Myocyte (in vitro differentiated cells): ENCODE measurements at regions not wholly inside any gene's neighbourhood (a gene's known extent, or its start where the extent isn't known, plus 50 kb on each side); places are given as distances from the start of the nearest gene placed in this dataset.

Source experiments
- DNase-seq: peaks from one replicate; pipeline ENCODE4 v3.0.0-alpha.2; 2012; ENCODE audit warnings: low read depth

GRCh38 chr14:66065188-66065587 is 421.0 kb upstream of the CCDC196 start:
- DNase-seq = no peak

DNA sequence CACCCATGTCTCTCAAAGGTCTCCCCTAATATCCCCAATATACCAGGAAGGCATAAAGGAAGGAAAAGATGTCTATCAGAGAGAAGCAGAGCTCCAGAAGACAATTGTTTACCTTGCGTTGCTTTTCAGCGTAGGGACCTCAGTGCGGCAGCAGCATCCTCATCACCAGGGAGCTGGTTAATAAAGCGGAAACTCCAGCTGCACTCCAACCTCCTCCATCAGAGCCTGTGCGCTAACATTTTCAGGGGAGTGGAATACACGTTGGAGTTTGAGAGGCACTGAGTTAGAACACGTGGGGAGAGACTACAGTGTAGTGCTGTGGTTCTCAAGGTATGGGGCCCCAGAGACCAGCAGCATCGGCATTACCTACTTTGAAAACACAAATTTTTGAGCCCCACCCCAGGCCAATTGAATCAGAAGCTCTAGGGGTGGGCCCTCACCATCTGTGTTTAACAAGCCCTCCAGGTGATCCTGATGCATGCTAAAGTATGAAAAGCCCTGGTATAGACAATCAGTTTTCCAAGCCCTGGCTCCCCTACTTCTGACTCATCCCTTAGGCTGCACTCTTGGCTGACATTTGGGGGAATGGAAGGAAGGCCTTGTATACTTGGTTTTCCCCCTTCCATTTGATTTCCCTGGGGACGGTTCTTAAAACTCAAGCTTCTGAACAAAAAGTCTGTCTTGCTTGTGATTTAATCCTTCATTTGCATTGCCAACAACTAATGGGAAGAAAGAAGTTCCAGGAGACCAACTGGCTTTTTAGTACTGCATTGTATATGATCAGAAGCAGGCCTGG is 419.0 kb upstream of the CCDC196 start:
- no peak for DNase-seq

DNA sequence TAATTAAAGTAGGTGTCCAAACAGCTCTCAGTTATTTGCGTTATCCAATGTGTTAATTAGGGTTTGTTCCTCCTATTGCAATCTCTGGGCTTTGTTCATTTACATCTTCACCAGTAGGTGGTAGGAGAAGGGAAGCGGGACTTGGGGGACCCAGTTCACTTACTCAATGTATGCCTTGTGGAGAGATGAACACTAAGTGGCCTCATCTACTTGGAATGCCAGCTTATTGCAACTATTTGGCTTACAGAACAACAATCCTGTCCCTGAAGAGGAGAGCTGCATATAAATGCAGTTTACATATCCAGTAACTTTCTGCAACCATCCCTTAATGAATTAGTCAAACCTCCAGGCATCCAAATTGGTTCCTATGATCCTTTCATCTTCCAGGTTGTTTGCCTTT is 417.1 kb upstream of the CCDC196 start:
- DNase-seq = no peak

DNA sequence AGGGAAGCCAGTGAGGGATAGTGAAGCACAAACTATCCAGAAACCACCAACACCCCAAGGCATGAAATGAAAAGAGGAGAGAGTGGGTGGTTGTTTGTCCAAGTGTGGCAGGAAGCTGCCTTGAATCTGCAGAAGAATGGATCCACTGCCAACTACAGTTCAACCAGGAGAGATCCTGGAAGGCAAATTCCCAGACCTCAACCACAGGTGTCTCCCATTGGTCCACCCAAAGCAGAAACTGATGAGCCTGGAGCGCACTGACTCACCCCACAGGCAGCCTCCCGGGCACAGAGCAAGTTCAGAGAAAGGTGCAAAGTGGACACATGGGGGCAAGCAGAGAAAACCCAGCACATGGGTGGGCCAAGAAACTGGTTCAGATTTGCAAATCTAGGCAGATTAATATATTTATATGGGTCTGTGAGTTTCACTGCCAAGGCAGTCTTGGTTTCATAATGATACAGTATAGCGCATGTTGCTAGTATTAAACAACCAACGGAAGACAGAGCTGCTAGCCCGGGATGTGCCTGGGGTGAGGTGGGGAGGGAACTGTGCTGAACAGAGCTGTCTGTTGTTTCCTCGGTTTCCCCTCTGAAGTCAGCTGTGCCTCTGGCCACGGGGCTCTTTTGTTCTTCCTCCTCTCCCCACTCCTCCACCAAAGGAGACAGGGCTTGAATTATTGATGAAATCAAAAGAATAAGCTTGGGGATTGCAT is 416.2 kb upstream of the CCDC196 start:
- no peak for DNase-seq

GRCh38 chr14:66070542-66071319 is 415.4 kb upstream of the CCDC196 start:
- DNase-seq = no peak

DNA sequence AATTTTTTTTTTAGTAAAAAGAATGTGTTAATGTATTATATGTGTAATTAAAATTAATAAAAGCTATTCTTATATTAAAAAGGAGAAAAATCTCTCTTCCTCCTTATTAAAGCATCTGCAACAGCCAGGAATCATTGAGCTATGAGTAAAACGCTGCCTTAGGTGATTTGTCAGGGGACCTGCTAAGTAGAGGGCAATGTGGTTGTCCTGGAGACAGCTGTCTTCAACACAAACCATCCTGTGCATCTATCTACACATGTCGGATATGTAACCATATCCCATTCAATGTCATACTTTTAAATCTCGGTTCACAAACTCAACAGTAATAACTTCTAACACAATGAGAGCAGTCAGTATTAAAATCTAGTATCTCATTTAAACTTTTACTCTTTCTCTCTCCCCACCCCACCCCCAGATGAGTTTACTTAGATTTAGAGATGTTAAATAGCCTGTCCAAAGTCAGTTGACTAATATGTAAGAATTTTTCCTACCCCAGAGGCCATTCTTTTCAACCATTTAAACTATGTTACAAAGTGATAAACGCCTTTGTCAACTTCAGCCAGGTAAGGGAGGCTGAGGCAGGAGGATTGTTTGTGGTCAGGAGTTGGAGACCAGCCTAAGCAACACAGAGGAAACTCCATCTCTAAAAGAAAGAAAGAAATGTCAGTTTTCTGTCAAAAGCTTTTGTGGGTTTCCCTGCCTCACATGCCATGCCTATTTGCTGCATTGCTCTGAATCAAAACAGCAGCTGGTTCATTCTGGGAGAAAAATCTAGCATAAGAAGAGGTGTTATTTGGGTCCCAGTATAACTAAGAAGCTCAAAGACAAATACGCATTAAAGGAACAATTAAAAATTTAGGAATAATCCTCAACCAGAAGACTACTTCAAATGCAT is 413.7 kb upstream of the CCDC196 start:
- no peak for DNase-seq

DNA sequence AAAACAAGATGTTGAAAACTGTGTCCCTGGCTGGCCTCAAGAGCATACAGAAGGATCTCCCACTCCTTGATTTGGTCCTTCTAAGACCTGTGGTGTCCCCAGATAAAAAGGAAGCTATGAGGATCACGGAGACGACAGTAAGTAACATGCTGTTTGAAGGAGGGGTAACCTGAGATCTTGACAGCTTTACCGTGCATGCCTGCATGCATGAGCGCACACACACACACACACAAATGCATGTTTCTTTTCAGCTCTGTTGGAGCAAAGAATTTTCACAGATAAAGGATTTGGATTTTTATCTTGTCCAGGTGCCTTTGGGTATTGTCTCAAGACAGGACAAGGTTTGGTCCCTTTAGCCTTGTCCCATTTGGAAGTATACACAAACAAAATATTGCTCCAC is 411.6 kb upstream of the CCDC196 start:
- no peak for DNase-seq

DNA sequence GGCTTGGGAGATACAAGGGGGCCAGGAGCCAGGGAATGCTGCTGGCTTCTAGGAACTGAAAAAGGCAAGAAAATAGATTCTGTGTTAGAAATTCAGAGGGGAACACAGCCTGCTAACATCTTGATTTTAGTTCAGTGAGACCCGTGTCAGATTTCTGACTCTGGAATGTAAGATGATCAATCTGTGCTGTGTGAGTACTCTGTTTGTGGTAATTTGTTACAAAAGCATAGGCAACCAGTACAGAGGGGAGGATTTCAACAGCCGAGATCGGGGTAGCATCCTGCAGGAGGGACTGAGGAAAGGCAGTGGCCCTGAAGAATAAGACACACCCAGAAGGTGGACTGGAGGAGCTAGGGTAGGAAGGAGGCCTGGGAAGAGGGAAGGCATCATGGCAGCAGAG is 410.0 kb upstream of the CCDC196 start:
- no peak for DNase-seq

GRCh38 chr14:66078006-66078405 is 408.2 kb upstream of the CCDC196 start:
- no peak for DNase-seq

DNA sequence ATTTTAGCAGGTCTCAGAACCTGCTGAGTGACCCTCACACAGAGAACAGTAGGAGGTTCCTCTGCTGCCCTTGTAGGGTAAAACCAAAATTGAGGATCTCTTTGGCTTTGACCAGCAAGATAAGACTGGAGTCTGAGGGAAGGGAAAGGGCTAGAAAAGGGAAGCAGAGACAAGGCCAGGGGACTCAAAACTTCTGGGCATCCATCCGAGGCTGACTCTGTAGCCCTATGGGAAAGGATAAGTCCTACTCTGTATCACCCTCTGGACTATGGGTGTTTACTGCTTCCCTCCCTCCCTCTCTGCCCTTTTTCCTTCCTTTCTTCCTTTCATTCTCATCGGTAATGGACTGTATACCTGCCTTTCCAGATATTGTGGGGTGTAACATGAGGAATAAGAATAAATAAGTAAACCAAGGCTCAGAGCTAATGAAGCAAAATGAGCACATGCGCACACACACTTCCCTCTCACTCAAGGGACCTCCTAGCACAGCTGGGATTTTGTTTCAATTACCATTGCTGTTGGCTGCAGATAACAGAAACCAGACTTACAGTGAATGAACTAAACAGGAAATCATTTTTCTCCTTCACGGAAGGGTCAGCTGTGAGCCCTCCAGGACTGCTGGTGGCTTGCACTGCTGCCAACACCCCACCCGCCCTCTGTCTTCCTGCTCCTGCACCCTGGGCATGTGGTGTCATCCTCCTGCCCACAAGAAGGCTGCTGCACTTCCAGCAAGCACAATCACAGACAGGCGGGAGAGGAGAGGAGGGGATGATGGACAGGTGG is 404.4 kb upstream of the CCDC196 start:
- no peak for DNase-seq

DNA sequence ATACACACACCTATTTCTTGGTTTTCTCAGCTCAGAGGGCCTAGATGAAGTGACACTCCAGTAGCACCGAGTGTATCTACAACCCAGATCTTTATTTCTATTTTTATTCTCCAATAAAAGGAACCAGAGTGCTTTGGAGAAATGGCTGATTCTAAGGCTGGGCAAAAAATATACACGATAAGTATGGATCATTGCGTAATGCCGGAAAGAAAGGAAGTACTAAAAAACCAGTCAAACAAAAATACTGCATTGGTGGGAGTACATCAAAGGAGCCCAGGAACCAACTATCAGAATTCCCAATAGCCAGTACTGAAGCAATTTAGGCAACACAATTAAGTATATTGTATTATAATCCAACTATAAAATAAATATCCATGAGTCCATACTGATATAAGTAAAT is 400.9 kb upstream of the CCDC196 start:
- DNase-seq = no peak

DNA sequence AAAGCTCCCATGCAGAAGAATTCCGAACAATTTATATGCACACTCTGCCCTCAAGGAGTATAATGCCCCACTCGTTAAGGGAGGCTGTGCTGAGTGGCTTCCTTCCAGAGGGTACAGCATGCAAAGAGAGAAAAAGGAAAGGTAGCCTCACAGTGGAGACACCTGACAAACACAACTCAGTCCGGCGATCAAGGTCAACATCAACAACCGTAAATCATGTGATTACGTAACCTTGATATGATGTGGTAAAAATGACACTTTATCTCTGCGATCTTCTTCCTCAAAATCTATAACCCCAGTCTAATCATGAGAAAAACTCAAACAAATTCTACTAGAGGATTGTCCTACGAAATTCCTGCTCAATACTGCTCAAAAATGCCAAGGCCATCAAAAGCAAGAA is 400.5 kb upstream of the CCDC196 start:
- no peak for DNase-seq

DNA sequence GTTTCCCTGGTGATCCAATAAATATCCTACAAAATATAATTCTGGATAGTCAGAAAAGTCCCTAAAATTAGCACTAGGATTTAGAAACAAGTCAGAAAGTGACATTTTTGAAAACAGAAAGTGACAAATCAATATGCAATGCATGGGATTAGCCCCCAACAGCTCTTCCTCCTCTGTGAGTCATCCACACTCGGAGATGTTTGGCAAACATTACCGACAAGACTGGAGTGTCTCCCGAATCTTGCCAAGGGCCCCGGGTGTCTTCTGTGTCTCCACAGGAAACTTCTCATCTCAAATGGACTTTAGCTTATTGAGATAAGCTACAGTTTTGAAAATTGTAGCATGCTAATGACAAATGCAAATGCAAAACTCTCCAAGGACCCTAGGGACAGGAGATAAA is 398.9 kb upstream of the CCDC196 start:
- DNase-seq = no peak

DNA sequence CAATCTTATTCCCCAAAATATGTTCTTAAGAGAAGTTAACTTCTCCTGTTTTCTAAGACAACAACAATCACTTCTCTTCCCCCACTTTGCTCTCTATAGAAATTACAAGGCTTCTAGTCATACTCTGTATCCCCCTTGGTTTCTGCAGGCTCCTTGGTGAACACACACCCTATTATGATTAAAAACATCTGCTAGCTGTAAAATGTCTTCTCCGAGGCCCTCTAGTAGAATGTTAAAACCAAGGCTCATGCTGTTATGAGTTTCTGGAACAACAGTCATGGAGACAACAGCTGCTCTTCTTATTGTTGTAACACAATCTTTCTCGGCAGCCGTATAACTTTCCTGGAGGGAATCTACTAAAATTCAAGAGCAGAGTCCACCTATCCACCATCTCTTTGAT is 397.5 kb upstream of the CCDC196 start:
- DNase-seq = no peak

DNA sequence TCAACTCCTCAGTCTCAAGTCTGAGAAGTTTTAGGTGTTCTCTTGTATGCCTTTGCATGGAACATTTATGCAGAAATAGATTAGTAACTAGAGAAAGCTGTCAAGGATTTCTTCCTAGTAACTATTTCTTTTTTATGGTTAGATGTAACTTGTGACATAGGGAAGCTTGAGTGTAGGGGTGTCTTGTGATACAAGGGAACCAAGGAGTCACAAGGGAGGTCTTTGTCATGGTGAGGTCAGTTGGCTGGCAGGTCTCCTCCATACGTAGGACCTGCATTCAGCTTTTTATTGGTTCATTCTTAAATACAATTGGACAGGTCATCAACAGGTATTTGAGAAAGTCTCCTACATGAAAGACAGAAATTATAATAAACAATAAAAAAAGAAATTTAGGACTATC is 394.0 kb upstream of the CCDC196 start:
- no peak for DNase-seq

DNA sequence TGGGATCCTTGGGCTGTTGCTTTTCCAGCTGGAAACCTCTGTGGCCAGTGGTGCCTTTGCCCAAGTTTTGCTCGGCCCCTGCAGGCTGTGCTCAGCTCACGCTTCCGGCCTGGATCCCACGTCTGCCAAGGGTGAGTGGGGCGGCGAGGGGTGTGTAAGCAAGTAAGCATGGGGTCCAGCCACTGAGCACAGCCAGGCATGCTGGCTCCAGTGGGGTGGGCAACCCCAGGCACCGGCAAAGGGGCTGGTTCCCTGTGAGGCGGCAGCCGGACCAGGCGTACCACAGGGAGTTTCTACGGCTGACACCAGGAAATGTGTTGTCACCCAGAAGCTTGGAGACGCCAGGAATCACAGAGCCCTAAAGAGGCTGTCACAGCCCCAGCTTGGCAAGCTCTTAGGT is 393.4 kb upstream of the CCDC196 start:
- no peak for DNase-seq

GRCh38 chr14:66094001-66094727 is 392.0 kb upstream of the CCDC196 start:
- DNase-seq = no peak

DNA sequence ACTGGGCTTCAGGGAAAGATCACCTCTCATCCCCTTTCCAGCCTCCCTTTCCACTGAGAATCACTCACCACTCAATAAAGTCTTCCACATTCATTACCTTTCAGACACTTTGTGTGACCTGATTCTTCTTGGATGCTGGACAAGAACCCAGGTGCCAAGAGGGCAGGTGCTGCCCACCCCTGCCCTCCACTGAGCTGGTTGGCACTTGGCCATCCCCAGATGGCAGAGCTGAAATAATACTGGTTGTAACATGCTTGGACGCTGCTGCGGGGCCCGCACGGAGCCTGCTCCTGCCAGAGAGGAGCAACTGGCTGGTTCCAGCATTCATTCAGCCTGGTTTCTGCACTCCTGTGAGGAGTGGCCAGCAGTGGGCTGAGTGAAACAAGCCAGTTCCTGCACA is 386.7 kb upstream of the CCDC196 start:
- DNase-seq = no peak

DNA sequence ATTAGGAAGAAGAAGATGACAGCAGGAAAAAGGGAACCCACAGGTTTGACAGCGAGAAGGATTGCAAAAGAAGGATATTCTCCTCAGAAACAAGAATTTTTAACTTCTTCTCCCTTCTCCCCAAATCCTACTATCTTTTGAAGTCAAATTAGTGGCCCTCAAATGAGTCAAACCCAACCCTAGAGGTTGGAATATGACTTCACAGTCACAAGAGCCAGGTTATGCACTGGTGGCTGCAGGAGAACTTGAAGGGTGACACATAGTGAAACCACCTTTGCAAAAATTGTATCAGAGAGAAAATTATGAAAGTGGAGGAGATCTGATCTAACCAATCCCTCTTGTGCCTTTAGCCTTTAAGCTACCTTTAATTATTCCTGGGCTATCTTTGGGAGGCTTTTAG is 386.2 kb upstream of the CCDC196 start:
- DNase-seq = no peak

GRCh38 chr14:66101662-66102061 is 384.5 kb upstream of the CCDC196 start:
- DNase-seq = no peak
